SK-N-SH (cell line): ENCODE measurements at regions not wholly inside any gene's neighbourhood (a gene's known extent, or its start where the extent isn't known, plus 50 kb on each side); places are given as distances from the start of the nearest gene placed in this dataset.
"Not testable (repeated sequence)": the region's sequence is repeated elsewhere in the genome, so short reads cannot be mapped to it uniquely, and the experiment has no call there.

Experiments used
- CTCF ChIA-PET: fragments of 300-600, 350-600 bp; formaldehyde crosslinking; extraction: SDS; loops from one replicate; lab custom pipeline; 2021; lab: Yijun Ruan, JAX
- POLR2A ChIA-PET: fragments of 350-600 bp; sonication (Branson Sonifier 250); formaldehyde crosslinking; extraction: SDS; loops from one replicate; lab custom pipeline; 2020; ENCODE audit warnings: antibody characterized with exemption, inconsistent platforms; lab: Yijun Ruan, JAX
- DNase-seq: peaks from one replicate; pipeline ENCODE4 v3.0.0; 2012
- H2AFZ ChIP-seq: fragments of 200-600 bp; sonication (generic); 2 replicates; pipeline ENCODE4 v1.8.1; 2016; ENCODE audit warnings: antibody characterized with exemption, mild to moderate bottlenecking, low read depth
- H3F3A ChIP-seq: fragments of 200-600 bp; sonication (generic); replicated peaks from 2 replicates; pipeline ENCODE3; 2016; ENCODE audit warnings: antibody characterized with exemption, mild to moderate bottlenecking; ENCODE audit not compliant: insufficient read depth
- H3K27ac ChIP-seq, 2 experiments: fragments of 200-500 bp in 1 of 2; fragments of 200-600 bp in 1 of 2; sonication (Bioruptor generic) in 1 of 2; sonication (generic), shearing (Covaris generic) in 1 of 2; 2 replicates each; pipeline versions ENCODE4 v1.5.1 to v1.6.1; 2014 to 2016; ENCODE audit warnings: low read depth in 2 of 2, inconsistent platforms in 1 of 2, low read length in 1 of 2, mild to moderate bottlenecking in 1 of 2, mixed read lengths in 1 of 2
- H3K27me3 ChIP-seq: fragments of 200-600 bp; sonication (generic), shearing (Covaris generic); 2 replicates; pipeline ENCODE4 v1.6.1; 2016; ENCODE audit warnings: mixed run types; ENCODE audit not compliant: insufficient read depth
- H3K36me3 ChIP-seq, 2 experiments: fragments of 200-500 bp in 1 of 2; fragments of 200-600 bp in 1 of 2; sonication (Bioruptor generic) in 1 of 2; sonication (generic) in 1 of 2; replicated peaks in 1 of 2; 2 replicates each; pipeline versions ENCODE3 to v1.5.1; 2014 to 2016; ENCODE audit warnings: low read length in 1 of 2, mild to moderate bottlenecking in 1 of 2; ENCODE audit not compliant: insufficient read depth in 2 of 2, control insufficient read depth in 1 of 2
- H3K4me1 ChIP-seq, 2 experiments: fragments of 200-500 bp in 1 of 2; fragments of 200-600 bp in 1 of 2; sonication (Bioruptor generic) in 1 of 2; sonication (generic), shearing (Covaris generic) in 1 of 2; 2 replicates each; pipeline versions ENCODE4 v1.5.1 to v1.6.1; 2014 to 2016; ENCODE audit warnings: low read depth in 1 of 2, low read length in 1 of 2, mixed run types in 1 of 2; ENCODE audit not compliant: insufficient read depth in 2 of 2, control insufficient read depth in 1 of 2
- H3K4me2 ChIP-seq: fragments of 200-600 bp; sonication (generic), shearing (Covaris generic); 2 replicates; pipeline ENCODE4 v1.6.1; 2017; ENCODE audit warnings: mixed run types
- H3K4me3 ChIP-seq, 2 experiments: fragments of 200-500 bp in 1 of 2; fragments of 200-600 bp in 1 of 2; sonication (Bioruptor generic) in 1 of 2; sonication (generic), shearing (Covaris generic) in 1 of 2; 2 replicates each; pipeline versions ENCODE4 v1.5.1 to v1.8.1; 2014 to 2016; ENCODE audit warnings: low read depth in 2 of 2, inconsistent platforms in 1 of 2, low read length in 1 of 2, mild to moderate bottlenecking in 1 of 2, mixed read lengths in 1 of 2, moderate library complexity in 1 of 2
- H3K79me2 ChIP-seq: fragments of 200-600 bp; sonication (generic); 2 replicates; pipeline ENCODE4 v1.8.1; 2017; ENCODE audit warnings: mild to moderate bottlenecking; ENCODE audit not compliant: insufficient read depth
- H3K9ac ChIP-seq: fragments of 200-600 bp; sonication (generic); 2 replicates; pipeline ENCODE4 v1.6.1; 2017; ENCODE audit warnings: mixed run types
- H3K9me2 ChIP-seq: fragments of 200-600 bp; sonication (generic); 2 replicates; pipeline ENCODE4 v1.6.1; 2017; ENCODE audit warnings: mixed run types
- H3K9me3 ChIP-seq: fragments of 200-600 bp; sonication (generic); 2 replicates; pipeline ENCODE4 v1.6.1; 2017; ENCODE audit warnings: mixed run types, mild to moderate bottlenecking, moderate library complexity
- H4K20me1 ChIP-seq: fragments of 200-600 bp; sonication (generic); 2 replicates; pipeline ENCODE4 v1.6.1; 2017; ENCODE audit warnings: mild to moderate bottlenecking, mixed run types; ENCODE audit not compliant: insufficient read depth
- CHD2 ChIP-seq: fragments of 150-350 bp; IDR thresholded peaks from 2 replicates; pipeline ENCODE4 v1.6.1; 2018; ENCODE audit warnings: low read length; ENCODE audit not compliant: partially characterized antibody
- CTCF ChIP-seq: fragments of 200-600 bp; sonication (generic); IDR thresholded peaks from 2 replicates; pipeline ENCODE4 v1.6.1; 2017; ENCODE audit warnings: antibody characterized with exemption, mild to moderate bottlenecking, moderate library complexity
- IRF3 ChIP-seq: fragments of 150-350 bp; IDR thresholded peaks from 2 replicates; pipeline ENCODE4 v1.6.1; 2016; ENCODE audit warnings: mild to moderate bottlenecking, low read depth, low read length
- NRF1 ChIP-seq: IDR thresholded peaks from 2 replicates; pipeline ENCODE4 v1.6.1; 2012; ENCODE audit warnings: low read depth, mild to moderate bottlenecking, low read length
- REST ChIP-seq: IDR thresholded peaks from 2 replicates; pipeline ENCODE4 v1.6.1; 2012; ENCODE audit warnings: mild to moderate bottlenecking, low read depth, low read length, moderate library complexity
- TCF12 ChIP-seq: IDR thresholded peaks from 2 replicates; pipeline ENCODE4 v1.4.0; 2012
- WGBS: methylation state at CpG from one replicate; pipeline ENCODE4 v1.1.6; 2017; ENCODE audit warnings: low lambda C conversion rate; 5-methylcytosine and 5-hydroxymethylcytosine counted together

- Histone ChIP-seq H3K9ac (no peak overlapping the region), H3K9me2 (no peaks in the 10 kb centered on the region), H3K79me2 (no peaks in the 10 kb centered on the region)
- TF ChIP-seq TCF12 (peak; percentile 53), IRF3 (no peak)
- TF ChIP-seq, all 33 proteins: peak for 1
- 80% methylated on average over 1 of the region's 1 CpG for WGBS
- Histone ChIP-seq H4K20me1 (no peaks in the 10 kb centered on the region), H3K4me1 (peaks cover 0 to 9% of the 10 kb centered on the region in 2 experiments; a peak in 1 of 4 replicates), H3K4me3 (no peak overlapping the region), H3K27ac (peak overlapping the region; percentile 60 to 78; a peak in 3 of 4 replicates), H3K27me3 (no peaks in the 10 kb centered on the region), H2AFZ (no peak overlapping the region), H3K36me3 (no peaks in the 10 kb centered on the region), H3K4me2 (no peak overlapping the region), H3F3A (no peaks in the 10 kb centered on the region), H3K9me3 (no peaks in the 10 kb centered on the region)
- ChIA-PET POLR2A (no interaction called here), CTCF (no interaction called here)
- no peak for DNase-seq
Observed at GRCh38 chr5:92544596-92544995, 1036.4 kb downstream of the NR2F1-AS1 start.

- Histone ChIP-seq H4K20me1 (no peaks in the 10 kb centered on the region), H3K9me2 (no peaks in the 10 kb centered on the region), H3K9me3 (no peaks in the 10 kb centered on the region), H3K4me2 (no peak overlapping the region), H3K79me2 (no peaks in the 10 kb centered on the region), H3K4me1 (peaks cover 0 to 9% of the 10 kb centered on the region in 2 experiments; a peak in 1 of 4 replicates), H3F3A (no peaks in the 10 kb centered on the region), H3K27me3 (no peaks in the 10 kb centered on the region), H3K27ac (peak overlapping the region; percentile 60 to 78; a peak in 3 of 4 replicates), H3K4me3 (no peak overlapping the region), H3K9ac (no peak overlapping the region), H2AFZ (no peak overlapping the region), H3K36me3 (no peaks in the 10 kb centered on the region)
- 80% methylated on average over 3 of the region's 3 CpGs for WGBS
- ChIA-PET POLR2A (no interaction called here), CTCF (no interaction called here)
- TF ChIP-seq CTCF (no peak), NRF1 (no peak), CHD2 (no peak)
- no peak for DNase-seq
Observed at GRCh38 chr5:92544036-92544435, 1037.0 kb downstream of the NR2F1-AS1 start.

GRCh38 chr5:92543201-92543600, 1037.8 kb downstream of the NR2F1-AS1 start:
- H2AFZ ChIP-seq: peak overlapping the region; percentile 30; the same call in 1 of the 2 replicates
- H4K20me1 ChIP-seq: no peaks in the 10 kb centered on the region
- ChIA-PET CTCF (no interaction called here), POLR2A (no interaction called here)
- no peak overlapping the region for H3K9ac ChIP-seq
- peak overlapping the region; percentile 60 to 78; a peak in 2 of 4 replicates for H3K27ac ChIP-seq
- no peaks in the 10 kb centered on the region for H3F3A ChIP-seq
- no peak overlapping the region for H3K4me3 ChIP-seq
- no peak overlapping the region for H3K4me2 ChIP-seq
- no peaks in the 10 kb centered on the region for H3K27me3 ChIP-seq
- no peaks in the 10 kb centered on the region for H3K9me3 ChIP-seq
- no peaks in the 10 kb centered on the region for H3K9me2 ChIP-seq
- no peaks in the 10 kb centered on the region for H3K79me2 ChIP-seq
- peaks cover 0 to 9% of the 10 kb centered on the region in 2 experiments; a peak in 1 of 4 replicates for H3K4me1 ChIP-seq
- TF ChIP-seq REST: no peak
- peak; percentile 30; the same call in 1 of the 2 replicates for TF ChIP-seq TCF12
- TF ChIP-seq, all 33 proteins: peak for 1
- DNase-seq: no peak
- H3K36me3 ChIP-seq: peaks cover 0 to under 1% of the 10 kb centered on the region in 2 experiments

GRCh38 chr5:92542017-92542416, 1039.0 kb downstream of the NR2F1-AS1 start:
- H3K27ac ChIP-seq, H3K4me1 ChIP-seq, H3K9ac ChIP-seq, POLR2A ChIA-PET, H4K20me1 ChIP-seq, H3K36me3 ChIP-seq, H3K27me3 ChIP-seq, H3K9me2 ChIP-seq, DNase-seq, H2AFZ ChIP-seq, H3K9me3 ChIP-seq, H3K4me2 ChIP-seq, H3F3A ChIP-seq, H3K4me3 ChIP-seq, H3K79me2 ChIP-seq: not testable (repeated sequence)
- 94% methylated on average over 1 of the region's 1 CpG for WGBS
- CTCF ChIA-PET: interaction anchor here (1.3 kb wide), 1 partner anchor 24 kb away, joined by 3 read pairs; no protein-coding TSS in a partner anchor
